ENCODE measurements at regions not wholly inside any gene's neighbourhood (a gene's known extent, or its start where the extent isn't known, plus 50 kb on each side); places are given as distances from the start of the nearest gene placed in this dataset.

DNA sequence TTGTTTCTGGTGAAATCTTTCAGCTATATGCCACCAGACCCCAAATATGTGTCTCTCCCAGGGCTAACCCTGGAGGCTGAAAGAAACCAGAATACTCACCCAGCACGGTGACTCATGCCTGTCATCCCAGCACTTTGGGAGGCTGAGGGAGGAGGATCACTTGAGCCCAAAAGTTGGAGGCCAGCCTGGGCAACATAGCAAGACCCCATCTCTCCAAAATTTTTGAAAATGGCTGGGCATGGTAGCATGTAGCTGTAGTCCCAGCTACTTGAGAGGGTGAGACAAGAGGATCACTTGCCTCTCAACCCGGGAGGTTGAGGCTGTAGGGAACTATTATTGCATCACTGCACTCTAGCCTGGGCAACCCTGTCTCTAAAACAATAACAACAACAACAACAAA is 76.1 kb upstream of the UQCRFS1 start:
- Histone ChIP-seq H3K27me3 (ENCODE audit: control insufficient read depth, insufficient read depth, low read length) (no peaks in the 10 kb centered on the region), H3K9me3 (ENCODE audit: control insufficient read depth, insufficient read depth, low read length) (peaks cover 53% of the 10 kb centered on the region), H3K4me3 (ENCODE audit: low read depth, low read length) (no peak overlapping the region), H3K27ac (ENCODE audit: low read depth, low read length) (no peak overlapping the region)
- CTCF ChIA-PET = no interaction called here
- POLR2A ChIA-PET = no interaction called here
- no peak for DNase-seq (ENCODE audit: low read depth, low spot score)
- TF ChIP-seq, protein P1, sequence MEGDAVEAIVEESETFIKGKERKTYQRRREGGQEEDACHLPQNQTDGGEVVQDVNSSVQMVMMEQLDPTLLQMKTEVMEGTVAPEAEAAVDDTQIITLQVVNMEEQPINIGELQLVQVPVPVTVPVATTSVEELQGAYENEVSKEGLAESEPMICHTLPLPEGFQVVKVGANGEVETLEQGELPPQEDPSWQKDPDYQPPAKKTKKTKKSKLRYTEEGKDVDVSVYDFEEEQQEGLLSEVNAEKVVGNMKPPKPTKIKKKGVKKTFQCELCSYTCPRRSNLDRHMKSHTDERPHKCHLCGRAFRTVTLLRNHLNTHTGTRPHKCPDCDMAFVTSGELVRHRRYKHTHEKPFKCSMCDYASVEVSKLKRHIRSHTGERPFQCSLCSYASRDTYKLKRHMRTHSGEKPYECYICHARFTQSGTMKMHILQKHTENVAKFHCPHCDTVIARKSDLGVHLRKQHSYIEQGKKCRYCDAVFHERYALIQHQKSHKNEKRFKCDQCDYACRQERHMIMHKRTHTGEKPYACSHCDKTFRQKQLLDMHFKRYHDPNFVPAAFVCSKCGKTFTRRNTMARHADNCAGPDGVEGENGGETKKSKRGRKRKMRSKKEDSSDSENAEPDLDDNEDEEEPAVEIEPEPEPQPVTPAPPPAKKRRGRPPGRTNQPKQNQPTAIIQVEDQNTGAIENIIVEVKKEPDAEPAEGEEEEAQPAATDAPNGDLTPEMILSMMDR (IDR thresholded peaks at IDR 0.05; ENCODE audit: low read depth, low read length) = no peak

DNA sequence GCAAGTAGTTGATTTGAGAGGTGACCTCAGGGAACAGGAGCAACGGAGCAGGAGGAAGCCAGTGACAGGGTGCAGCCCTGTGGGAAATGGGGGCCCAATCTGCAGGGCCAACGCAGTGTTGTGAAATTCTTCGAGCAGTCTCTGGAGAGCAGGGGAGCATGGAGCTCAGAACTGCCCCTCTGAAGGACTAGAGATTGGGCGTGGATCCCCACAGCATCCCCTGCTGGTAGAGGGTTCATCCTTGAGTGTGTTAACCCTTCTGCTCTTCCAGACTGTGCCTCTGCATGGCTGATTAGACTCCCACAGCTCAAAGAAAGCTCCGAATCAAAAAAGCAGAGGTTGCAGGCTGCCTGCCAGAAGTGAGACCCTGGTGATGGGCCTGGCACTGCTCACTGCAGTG is 77.9 kb upstream of the UQCRFS1 start:
- H3K27me3 ChIP-seq (ENCODE audit: control insufficient read depth, insufficient read depth, low read length) = no peaks in the 10 kb centered on the region
- no peak overlapping the region for H3K4me3 ChIP-seq (ENCODE audit: low read depth, low read length)
- POLR2A ChIA-PET = no interaction called here
- H3K27ac ChIP-seq (ENCODE audit: low read depth, low read length) = no peak overlapping the region
- peaks cover 65% of the 10 kb centered on the region for H3K9me3 ChIP-seq (ENCODE audit: control insufficient read depth, insufficient read depth, low read length)
- TF ChIP-seq, protein P1 (IDR thresholded peaks at IDR 0.05; ENCODE audit: low read depth, low read length) = no peak
- DNase-seq (ENCODE audit: low read depth, low spot score) = no peak
- CTCF ChIA-PET = no interaction called here

DNA sequence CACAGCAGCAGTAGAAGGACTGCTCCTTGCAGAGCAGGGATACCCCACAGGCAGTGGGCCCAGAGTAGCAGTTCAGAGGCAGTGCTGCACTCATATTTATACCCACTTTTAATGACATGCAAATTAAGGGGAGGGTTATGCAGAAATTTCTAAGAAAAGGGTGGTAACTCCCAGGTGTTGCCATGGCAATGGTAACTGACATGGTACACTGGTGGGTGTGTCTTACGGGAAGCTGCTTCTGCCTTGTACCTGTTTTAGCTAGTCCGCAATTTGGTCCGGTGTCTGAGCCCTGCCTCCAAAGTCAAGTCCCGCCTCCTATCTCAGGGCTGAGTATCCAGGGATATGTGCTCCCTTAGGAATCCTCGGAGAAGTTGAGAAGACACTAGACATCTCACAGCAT is 79.2 kb upstream of the UQCRFS1 start:
- DNase-seq (ENCODE audit: low read depth, low spot score) = no peak
- Histone ChIP-seq H3K9me3 (ENCODE audit: control insufficient read depth, insufficient read depth, low read length) (peaks cover 70% of the 10 kb centered on the region), H3K27ac (ENCODE audit: low read depth, low read length) (no peak overlapping the region), H3K27me3 (ENCODE audit: control insufficient read depth, insufficient read depth, low read length) (no peaks in the 10 kb centered on the region), H3K4me3 (ENCODE audit: low read depth, low read length) (no peak overlapping the region)
- TF ChIP-seq, protein P1 (IDR thresholded peaks at IDR 0.05; ENCODE audit: low read depth, low read length) = no peak
- CTCF ChIA-PET = no interaction called here
- POLR2A ChIA-PET = no interaction called here

DNA sequence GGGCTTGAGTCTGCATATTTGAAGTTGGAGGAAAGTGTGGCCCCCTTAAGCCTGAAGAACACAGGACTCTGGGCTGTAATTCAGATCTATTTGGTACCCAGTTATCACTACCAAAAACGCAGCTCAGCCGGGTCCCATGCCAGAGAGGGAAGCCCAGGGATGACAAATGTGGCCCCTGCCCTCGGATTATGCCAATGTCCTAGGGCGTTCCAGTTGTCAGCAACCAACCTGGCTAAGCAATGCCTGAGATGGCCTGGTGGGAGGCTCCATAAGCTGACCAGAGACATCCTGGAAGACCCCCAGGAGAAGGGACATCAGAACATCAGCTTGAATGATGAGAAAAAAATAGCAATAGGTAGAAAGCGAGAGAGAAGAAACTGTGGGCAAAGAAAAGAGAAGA is 79.6 kb upstream of the UQCRFS1 start:
- CTCF ChIA-PET = no interaction called here
- POLR2A ChIA-PET = no interaction called here

DNA sequence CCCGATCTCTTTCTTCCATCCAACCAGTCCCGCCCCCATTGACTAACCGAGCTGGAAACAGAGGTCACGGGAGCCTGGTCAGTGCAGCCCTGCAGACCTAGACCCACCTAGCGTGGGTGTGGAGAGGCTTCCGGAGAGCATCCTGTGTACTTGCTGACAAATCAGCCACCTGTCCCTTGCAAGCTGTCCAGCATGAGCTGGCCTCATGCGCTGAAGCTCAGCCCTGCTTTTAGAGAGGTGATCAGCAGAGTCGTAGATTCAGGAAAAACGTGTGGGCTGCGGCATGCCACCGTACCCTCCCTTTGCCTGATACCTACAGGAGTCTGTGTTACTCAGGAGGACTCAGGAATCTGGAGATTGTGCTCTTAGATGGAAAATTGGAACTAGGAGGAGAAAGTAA is 80.3 kb upstream of the UQCRFS1 start:
- CTCF ChIA-PET = no interaction called here
- Histone ChIP-seq H3K9me3 (ENCODE audit: control insufficient read depth, insufficient read depth, low read length) (peaks cover 72% of the 10 kb centered on the region), H3K27me3 (ENCODE audit: control insufficient read depth, insufficient read depth, low read length) (no peaks in the 10 kb centered on the region), H3K4me3 (ENCODE audit: low read depth, low read length) (no peak overlapping the region), H3K27ac (ENCODE audit: low read depth, low read length) (no peak overlapping the region)
- TF ChIP-seq, protein P1 (IDR thresholded peaks at IDR 0.05; ENCODE audit: low read depth, low read length) = no peak
- POLR2A ChIA-PET = no interaction called here
- no peak for DNase-seq (ENCODE audit: low read depth, low spot score)

More for the DNA sequence above, 79.6 kb upstream of the UQCRFS1 start:
- no peak overlapping the region for H3K27ac ChIP-seq (ENCODE audit: low read depth, low read length)
- TF ChIP-seq, protein P1 (IDR thresholded peaks at IDR 0.05; ENCODE audit: low read depth, low read length) = no peak
- H3K4me3 ChIP-seq (ENCODE audit: low read depth, low read length) = no peak overlapping the region
- peaks cover 70% of the 10 kb centered on the region for H3K9me3 ChIP-seq (ENCODE audit: control insufficient read depth, insufficient read depth, low read length)
- DNase-seq (ENCODE audit: low read depth, low spot score) = no peak
- no peaks in the 10 kb centered on the region for H3K27me3 ChIP-seq (ENCODE audit: control insufficient read depth, insufficient read depth, low read length)
